ENCODE measurements at regions not wholly inside any gene's neighbourhood (a gene's known extent, or its start where the extent isn't known, plus 50 kb on each side); places are given as distances from the start of the nearest gene placed in this dataset.
"Not testable (repeated sequence)": the region's sequence is repeated elsewhere in the genome, so short reads cannot be mapped to it uniquely, and the experiment has no call there.

DNA sequence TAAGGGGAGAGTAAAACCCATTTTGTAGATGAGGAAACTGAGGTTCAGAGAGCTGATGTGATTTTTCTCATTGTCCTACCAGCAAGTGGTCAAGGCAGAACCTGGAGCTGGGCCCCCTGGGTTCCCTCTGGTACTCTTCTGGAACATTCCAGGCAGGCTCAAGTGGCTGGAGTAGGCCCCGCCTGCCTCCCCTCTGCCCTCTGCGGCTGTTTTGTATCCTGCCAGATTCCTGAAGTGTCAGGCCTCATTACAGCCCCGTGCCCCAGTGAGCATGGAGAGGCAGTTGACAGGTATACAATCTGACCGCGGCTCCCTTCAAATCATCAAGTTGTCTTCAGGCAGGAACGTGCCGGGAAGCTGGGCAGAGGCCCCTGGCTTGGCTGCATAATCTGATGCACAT is 94.6 kb upstream of the CD82 start:
- no peaks in the 10 kb centered on the region for H3K4me1 ChIP-seq
- no peaks in the 10 kb centered on the region for H3K27me3 ChIP-seq
- H3K27ac ChIP-seq, result no peak overlapping the region
- no peak overlapping the region for H3K4me3 ChIP-seq
- H3K9me3 ChIP-seq, result no peaks in the 10 kb centered on the region
- intact Hi-C loops (cut with DNase I; ENCODE audit: low total_unique reads), result no loop called here
- no peaks in the 10 kb centered on the region for H3K36me3 ChIP-seq
- DNase-seq, result no peak
- TF ChIP-seq, protein P1, sequence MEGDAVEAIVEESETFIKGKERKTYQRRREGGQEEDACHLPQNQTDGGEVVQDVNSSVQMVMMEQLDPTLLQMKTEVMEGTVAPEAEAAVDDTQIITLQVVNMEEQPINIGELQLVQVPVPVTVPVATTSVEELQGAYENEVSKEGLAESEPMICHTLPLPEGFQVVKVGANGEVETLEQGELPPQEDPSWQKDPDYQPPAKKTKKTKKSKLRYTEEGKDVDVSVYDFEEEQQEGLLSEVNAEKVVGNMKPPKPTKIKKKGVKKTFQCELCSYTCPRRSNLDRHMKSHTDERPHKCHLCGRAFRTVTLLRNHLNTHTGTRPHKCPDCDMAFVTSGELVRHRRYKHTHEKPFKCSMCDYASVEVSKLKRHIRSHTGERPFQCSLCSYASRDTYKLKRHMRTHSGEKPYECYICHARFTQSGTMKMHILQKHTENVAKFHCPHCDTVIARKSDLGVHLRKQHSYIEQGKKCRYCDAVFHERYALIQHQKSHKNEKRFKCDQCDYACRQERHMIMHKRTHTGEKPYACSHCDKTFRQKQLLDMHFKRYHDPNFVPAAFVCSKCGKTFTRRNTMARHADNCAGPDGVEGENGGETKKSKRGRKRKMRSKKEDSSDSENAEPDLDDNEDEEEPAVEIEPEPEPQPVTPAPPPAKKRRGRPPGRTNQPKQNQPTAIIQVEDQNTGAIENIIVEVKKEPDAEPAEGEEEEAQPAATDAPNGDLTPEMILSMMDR (IDR thresholded peaks at IDR 0.05), result no peak
- TF ChIP-seq POLR2A (IDR thresholded peaks at IDR 0.05), result no peak

DNA sequence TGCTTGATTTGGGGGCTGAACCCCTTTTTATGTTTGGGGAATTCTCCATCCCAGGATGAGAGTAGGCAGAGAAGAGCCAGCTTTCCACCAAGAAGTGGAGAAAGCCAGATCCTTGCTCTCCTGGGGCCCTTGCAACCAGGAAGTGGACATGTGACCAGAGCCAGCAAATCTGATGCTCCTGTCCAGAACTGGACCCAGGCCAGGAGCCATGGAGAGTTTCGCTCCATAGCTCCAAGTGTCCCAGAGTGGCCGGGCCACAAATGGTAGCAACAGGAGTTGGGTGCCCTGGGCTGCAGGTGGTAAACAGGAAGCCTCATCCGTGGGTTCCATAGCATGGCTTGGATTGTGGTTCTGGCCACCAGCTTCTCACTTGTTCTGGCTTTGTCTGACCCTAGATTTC is 93.9 kb upstream of the CD82 start:
- Histone ChIP-seq H3K27me3 (no peaks in the 10 kb centered on the region), H3K27ac (no peak overlapping the region), H3K36me3 (no peaks in the 10 kb centered on the region), H3K9me3 (no peaks in the 10 kb centered on the region), H3K4me1 (no peaks in the 10 kb centered on the region), H3K4me3 (no peak overlapping the region)
- intact Hi-C loops (cut with DNase I; ENCODE audit: low total_unique reads), result no loop called here
- no peak for DNase-seq
- no peak for TF ChIP-seq POLR2A (IDR thresholded peaks at IDR 0.05)
- TF ChIP-seq, protein P1 (IDR thresholded peaks at IDR 0.05), result no peak

DNA sequence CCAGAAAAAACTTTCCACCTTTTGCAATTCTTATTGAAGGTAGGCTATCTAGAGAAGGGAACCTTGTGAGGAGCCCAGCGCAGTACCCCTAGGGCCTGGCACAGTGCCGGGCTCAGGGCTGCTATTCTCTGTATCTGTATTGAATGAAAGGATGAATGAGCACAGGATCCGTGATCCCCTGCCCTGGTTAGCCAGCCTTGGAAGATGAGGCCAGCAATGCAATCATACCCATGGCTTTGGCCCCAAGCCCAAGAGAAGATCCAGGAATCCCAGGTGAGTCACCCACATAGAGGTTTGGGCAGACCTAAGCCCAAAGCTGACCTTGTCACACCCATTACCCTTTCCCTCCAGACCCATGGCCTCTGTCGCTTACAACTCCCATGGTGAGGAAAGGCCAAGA is 92.5 kb upstream of the CD82 start:
- Histone ChIP-seq H3K27me3 (no peaks in the 10 kb centered on the region), H3K4me3 (no peak overlapping the region), H3K36me3 (no peaks in the 10 kb centered on the region), H3K4me1 (no peaks in the 10 kb centered on the region), H3K27ac (no peak overlapping the region), H3K9me3 (no peaks in the 10 kb centered on the region)
- no peak for DNase-seq
- TF ChIP-seq POLR2A (IDR thresholded peaks at IDR 0.05), result no peak
- intact Hi-C loops (cut with DNase I; ENCODE audit: low total_unique reads), result no loop called here

DNA sequence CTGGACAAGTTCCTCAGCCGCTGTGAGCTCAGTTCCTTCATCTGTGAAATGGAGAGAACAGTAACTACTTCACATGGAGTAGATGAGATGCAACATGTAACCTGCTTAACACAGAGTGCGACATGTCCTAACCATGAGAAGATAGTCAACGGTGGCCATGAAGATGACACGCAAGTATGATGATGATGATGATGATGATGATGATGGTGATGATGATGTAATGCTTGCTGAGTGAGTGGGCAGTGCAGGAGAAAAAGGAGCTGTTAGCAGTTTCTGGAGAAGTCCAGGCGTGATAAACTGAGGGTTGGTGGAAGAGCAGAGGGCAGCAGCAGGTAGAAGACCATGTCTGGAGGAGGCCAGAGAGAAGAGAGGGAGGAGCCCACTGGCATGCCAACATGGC is 90.8 kb upstream of the CD82 start:
- Histone ChIP-seq H3K4me3 (no peak overlapping the region), H3K27me3 (no peaks in the 10 kb centered on the region), H3K4me1 (no peaks in the 10 kb centered on the region), H3K27ac (no peak overlapping the region), H3K9me3 (no peaks in the 10 kb centered on the region), H3K36me3 (no peaks in the 10 kb centered on the region)
- no peak for DNase-seq
- TF ChIP-seq POLR2A (IDR thresholded peaks at IDR 0.05), result no peak
- TF ChIP-seq, protein P1 (IDR thresholded peaks at IDR 0.05), result no peak
- intact Hi-C loops (cut with DNase I; ENCODE audit: low total_unique reads), result no loop called here

DNA sequence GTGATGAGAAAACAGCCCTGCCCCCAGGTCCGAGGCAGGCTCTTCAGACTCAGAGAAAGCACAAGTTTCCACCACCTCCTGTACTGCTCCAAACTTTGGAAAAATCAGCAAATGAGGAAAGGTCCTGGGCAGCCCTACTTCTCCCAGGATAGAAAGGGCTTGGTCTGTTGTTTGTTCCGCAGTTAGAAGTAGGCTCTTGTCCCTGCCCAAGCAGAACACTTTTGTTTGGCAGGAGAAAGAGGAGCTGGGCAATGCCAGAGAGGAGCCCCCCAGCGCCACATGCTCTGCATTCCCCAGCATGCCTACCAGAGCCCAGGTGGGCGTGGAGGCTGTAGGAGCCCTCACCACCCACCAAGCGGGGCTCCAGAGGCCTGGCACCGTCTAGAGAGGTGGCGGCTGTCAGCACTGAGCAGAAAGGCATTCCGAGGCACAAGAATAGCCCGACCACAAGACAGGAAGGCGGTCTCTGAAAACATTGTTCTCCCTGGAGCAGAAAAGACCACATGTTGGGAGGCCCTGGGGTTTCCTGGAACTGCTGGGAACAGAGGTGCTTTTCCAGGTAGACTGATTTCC is 90.3 kb upstream of the CD82 start:
- H3K4me3 ChIP-seq, result no peak overlapping the region
- no peak overlapping the region for H3K27ac ChIP-seq
- H3K9me3 ChIP-seq, result no peaks in the 10 kb centered on the region
- intact Hi-C loops (cut with DNase I; ENCODE audit: low total_unique reads), result no loop called here
- no peaks in the 10 kb centered on the region for H3K4me1 ChIP-seq
- H3K27me3 ChIP-seq, result no peaks in the 10 kb centered on the region
- no peaks in the 10 kb centered on the region for H3K36me3 ChIP-seq
- TF ChIP-seq, protein P1 (IDR thresholded peaks at IDR 0.05), result no peak
- TF ChIP-seq POLR2A (IDR thresholded peaks at IDR 0.05), result no peak
- no peak for DNase-seq

DNA sequence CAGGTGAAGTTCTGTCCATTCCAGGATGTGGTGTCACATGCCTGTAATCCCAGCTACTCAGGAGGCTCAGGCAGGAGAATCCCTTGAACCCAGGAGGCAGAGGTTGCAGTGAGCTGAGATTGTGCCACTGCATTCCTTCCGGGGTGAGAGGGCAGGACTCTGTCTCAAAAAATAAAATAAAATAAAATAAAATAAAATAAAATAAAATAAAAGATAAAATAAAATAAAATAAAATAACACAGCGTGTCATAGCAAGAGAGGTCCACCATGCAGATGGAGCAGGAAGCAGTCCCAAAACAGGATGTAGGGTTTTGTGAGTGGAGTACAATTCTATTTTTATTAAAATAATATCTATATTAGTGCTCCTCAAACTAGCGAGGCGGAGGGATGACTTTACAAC is 83.1 kb upstream of the CD82 start:
- H3K36me3 ChIP-seq; DNase-seq; H3K9me3 ChIP-seq; intact Hi-C loops (cut with DNase I; ENCODE audit: low total_unique reads); H3K4me1 ChIP-seq; H3K27me3 ChIP-seq; H3K27ac ChIP-seq; H3K4me3 ChIP-seq: not testable (repeated sequence)

All from uterus (tissue), 3 donors.